ENCODE measurements at regions not wholly inside any gene's neighbourhood (a gene's known extent, or its start where the extent isn't known, plus 50 kb on each side); places are given as distances from the start of the nearest gene placed in this dataset.
"Not testable (repeated sequence)": the region's sequence is repeated elsewhere in the genome, so short reads cannot be mapped to it uniquely, and the experiment has no call there.

- in situ Hi-C loops (cut with MboI; ENCODE audit: low pct_ligation_motif_present in 1 of 4, low pct_unique_long_range_greater_than_20kb in 1 of 4, low sequenced_read_pairs in 3 of 4), result no loop called here
- no peak overlapping the region for H3K4me3 ChIP-seq
- intact Hi-C loops (cut with DNase I; ENCODE audit: low total_unique reads), result no loop called here
- H3K27me3 ChIP-seq, result no peaks in the 10 kb centered on the region
- H3K36me3 ChIP-seq, result no peaks in the 10 kb centered on the region
- WGBS, 2 donors (ENCODE audit: low coverage in 1 of 2), result 75 to 90% methylated on average over 2 to 12 of the region's 12 CpGs
- no peaks in the 10 kb centered on the region for H3K4me1 ChIP-seq
- no peak for TF ChIP-seq CTCF (IDR thresholded peaks at IDR 0.05)
- no peak for TF ChIP-seq POLR2A (IDR thresholded peaks at IDR 0.05)
- TF ChIP-seq EP300 (IDR thresholded peaks at IDR 0.05; ENCODE audit: low read depth), result no peak
- TF ChIP-seq POLR2AphosphoS5 (IDR thresholded peaks at IDR 0.05), result no peak
- DNase-seq, result no peak
- no peaks in the 10 kb centered on the region for H3K9me3 ChIP-seq
- no peak overlapping the region for H3K27ac ChIP-seq
These were observed 472.4 kb upstream of the SALL3 start for GRCh38 chr18:78507217-78507616.

- H3K9me3 ChIP-seq; H3K27ac ChIP-seq; intact Hi-C loops (cut with DNase I; ENCODE audit: low total_unique reads); H3K36me3 ChIP-seq; DNase-seq; in situ Hi-C loops (cut with MboI; ENCODE audit: low pct_ligation_motif_present in 1 of 4, low pct_unique_long_range_greater_than_20kb in 1 of 4, low sequenced_read_pairs in 3 of 4); H3K4me1 ChIP-seq; H3K27me3 ChIP-seq; H3K4me3 ChIP-seq: not testable (repeated sequence)
- 70 to 90% methylated on average over 4 to 18 of the region's 19 CpGs for WGBS, 2 donors (ENCODE audit: low coverage in 1 of 2)
These were observed 471.3 kb upstream of the SALL3 start for GRCh38 chr18:78508228-78508824.

- WGBS, 2 donors (ENCODE audit: low coverage in 1 of 2), result 29 to 52% methylated on average over 7 of the region's 7 CpGs
- H3K9me3 ChIP-seq, result no peaks in the 10 kb centered on the region
- H3K36me3 ChIP-seq, result no peaks in the 10 kb centered on the region
- H3K4me3 ChIP-seq, result no peak overlapping the region
- in situ Hi-C loops (cut with MboI; ENCODE audit: low pct_ligation_motif_present in 1 of 4, low pct_unique_long_range_greater_than_20kb in 1 of 4, low sequenced_read_pairs in 3 of 4), result no loop called here
- intact Hi-C loops (cut with DNase I; ENCODE audit: low total_unique reads), result no loop called here
- no peaks in the 10 kb centered on the region for H3K4me1 ChIP-seq
- no peaks in the 10 kb centered on the region for H3K27me3 ChIP-seq
- no peak for DNase-seq
- TF ChIP-seq POLR2A (IDR thresholded peaks at IDR 0.05), result no peak
- no peak for TF ChIP-seq POLR2AphosphoS5 (IDR thresholded peaks at IDR 0.05)
- no peak for TF ChIP-seq EP300 (IDR thresholded peaks at IDR 0.05; ENCODE audit: low read depth)
- TF ChIP-seq CTCF (IDR thresholded peaks at IDR 0.05), result no peak
- H3K27ac ChIP-seq, result no peak overlapping the region
These were observed 469.5 kb upstream of the SALL3 start for GRCh38 chr18:78510091-78510490.

- H3K27me3 ChIP-seq, result no peaks in the 10 kb centered on the region
- WGBS, 2 donors (ENCODE audit: low coverage in 1 of 2), result 50 to 59% methylated on average over 4 to 7 of the region's 7 CpGs
- no peak overlapping the region for H3K27ac ChIP-seq
- H3K4me1 ChIP-seq, result no peaks in the 10 kb centered on the region
- in situ Hi-C loops (cut with MboI; ENCODE audit: low pct_ligation_motif_present in 1 of 4, low pct_unique_long_range_greater_than_20kb in 1 of 4, low sequenced_read_pairs in 3 of 4) (no loop called here), intact Hi-C loops (cut with DNase I; ENCODE audit: low total_unique reads) (no loop called here)
- no peak for DNase-seq
- no peak for TF ChIP-seq POLR2A (IDR thresholded peaks at IDR 0.05)
- TF ChIP-seq CTCF (IDR thresholded peaks at IDR 0.05), result no peak
- TF ChIP-seq EP300 (IDR thresholded peaks at IDR 0.05; ENCODE audit: low read depth), result no peak
- no peak for TF ChIP-seq POLR2AphosphoS5 (IDR thresholded peaks at IDR 0.05)
- no peaks in the 10 kb centered on the region for H3K9me3 ChIP-seq
- H3K36me3 ChIP-seq, result no peaks in the 10 kb centered on the region
- no peak overlapping the region for H3K4me3 ChIP-seq
These were observed 469.0 kb upstream of the SALL3 start for GRCh38 chr18:78510636-78511035.
